HT-29 (cell line): ENCODE measurements at regions not wholly inside any gene's neighbourhood (a gene's known extent, or its start where the extent isn't known, plus 50 kb on each side); places are given as distances from the start of the nearest gene placed in this dataset.
"Not testable (repeated sequence)": the region's sequence is repeated elsewhere in the genome, so short reads cannot be mapped to it uniquely, and the experiment has no call there.

ENCODE experiments used
- DNase-seq: peaks from one replicate; pipeline ENCODE4 v3.0.0-alpha.2; 2015; ENCODE audit warnings: low spot score

DNA sequence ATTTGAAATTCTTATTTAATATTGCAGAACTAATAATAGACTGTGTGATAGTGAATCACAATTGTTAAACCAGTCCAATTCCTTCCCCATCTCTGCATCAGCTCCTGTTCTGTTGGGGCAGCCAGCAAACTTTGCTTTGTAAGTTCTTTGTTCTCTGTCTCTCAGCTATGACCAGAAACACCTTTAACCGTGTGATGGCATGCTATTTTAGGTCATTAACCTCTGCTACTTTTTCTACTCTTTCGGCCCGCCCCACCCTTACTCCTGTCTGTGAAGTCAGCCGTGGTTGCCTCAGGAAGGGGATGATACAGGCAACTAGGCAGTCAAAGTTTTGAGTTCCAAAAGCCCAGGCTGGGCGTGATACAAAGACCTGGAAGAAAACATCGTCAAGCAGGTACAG lies 51.3 kb upstream of the EGFL6 start:
- DNase-seq = no peak

DNA sequence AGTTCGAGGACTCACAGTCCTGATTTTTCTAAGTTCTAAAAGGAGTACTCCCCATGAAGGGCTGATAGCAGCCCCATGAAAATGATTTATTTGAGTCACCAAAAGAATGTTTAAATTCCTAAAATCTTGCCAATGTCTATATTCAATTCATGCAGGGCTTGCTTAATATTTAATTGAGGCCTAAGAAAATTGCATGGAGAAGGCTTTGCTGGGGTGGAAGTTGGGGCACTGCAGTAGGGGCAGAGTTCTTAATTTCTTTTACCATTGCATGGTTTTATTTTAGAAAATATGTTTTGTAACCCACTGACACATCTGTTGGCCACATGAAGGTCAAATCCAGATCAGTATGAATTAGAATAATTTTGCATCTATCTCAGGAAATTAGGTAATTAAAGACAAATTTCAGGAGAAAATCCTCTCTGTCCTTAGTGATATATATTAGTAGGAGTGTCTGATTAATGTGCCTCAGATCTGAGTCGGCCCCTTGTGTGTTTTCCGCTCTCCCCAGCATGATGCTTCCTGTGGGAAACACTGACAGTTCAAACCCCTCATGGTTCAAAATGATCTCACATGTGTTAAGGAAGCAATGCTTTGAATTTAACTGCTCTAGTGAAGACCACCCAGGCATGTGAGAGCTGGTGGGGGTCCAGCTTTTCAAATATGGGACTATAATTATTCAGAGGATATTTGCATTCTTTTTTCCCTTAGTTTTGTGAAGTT lies 54.0 kb upstream of the EGFL6 start:
- no peak for DNase-seq

DNA sequence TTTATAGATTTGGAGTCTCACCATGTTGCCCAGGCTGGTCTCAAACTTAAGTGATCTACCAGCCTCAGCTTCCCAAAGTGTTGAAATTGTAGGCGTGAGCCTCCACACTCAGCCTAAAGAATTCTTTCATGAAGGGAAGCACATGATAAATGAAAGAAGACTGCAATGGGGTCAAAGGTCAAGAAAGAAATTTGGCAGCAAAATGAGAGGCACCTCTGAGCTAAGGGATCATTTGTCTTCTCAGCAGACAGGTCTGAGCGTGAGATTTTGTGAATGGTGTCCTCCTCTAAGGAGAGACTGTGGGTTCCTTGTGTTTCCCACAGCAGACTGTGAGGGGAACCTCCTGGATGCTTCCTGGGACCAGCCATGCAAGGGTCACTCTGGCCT lies 57.5 kb upstream of the EGFL6 start:
- DNase-seq = no peak

DNA sequence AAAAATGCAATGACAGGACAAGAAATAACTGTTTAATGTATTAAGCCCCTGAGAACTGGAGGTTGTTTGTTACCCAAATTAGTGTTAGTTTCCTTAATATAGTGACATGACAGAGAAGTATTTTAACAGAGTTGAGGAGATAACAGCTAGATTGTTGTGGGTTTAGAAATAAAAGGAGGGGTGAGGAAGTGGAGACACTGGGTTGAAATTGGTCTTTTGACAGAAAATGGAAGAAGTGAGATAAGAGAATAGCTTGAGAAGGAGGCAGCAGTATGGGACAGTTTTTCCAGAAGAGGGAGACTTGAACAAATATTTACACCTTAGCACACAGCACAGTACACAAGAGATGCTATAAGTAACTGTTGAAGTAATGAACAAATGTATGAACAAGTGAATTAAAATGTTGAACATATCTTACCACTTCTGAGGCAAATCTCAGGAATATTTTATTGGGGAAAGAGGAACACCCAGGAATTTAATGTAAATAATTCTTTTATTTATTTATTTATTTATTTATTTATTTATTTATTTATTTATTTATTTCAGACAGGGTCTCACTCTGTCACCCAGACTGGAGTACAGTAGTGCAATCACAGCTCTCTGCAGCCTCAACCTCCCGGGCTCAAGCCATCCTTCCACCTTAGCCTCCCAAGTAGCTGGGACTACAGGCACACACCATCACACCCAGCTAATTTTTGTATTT lies 58.0 kb upstream of the EGFL6 start:
- no peak for DNase-seq

DNA sequence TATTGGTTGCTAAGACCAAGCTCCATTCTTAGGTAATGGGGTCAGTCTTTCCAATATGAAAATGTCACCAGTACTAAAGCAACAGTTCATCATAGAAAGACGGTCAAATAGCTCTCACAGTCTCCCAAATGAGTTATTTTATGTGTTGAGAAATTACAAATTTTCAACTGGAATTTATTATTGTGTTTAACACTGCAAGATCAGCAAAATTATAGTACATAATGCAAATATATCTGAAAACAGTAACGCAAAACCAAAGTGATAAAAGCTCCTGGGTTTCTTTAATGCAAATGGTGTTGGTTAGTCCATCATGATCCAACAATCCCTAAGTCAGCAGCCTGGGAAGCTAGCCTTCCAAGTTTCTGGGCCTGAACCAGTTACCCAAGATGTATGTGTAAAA lies 61.5 kb upstream of the EGFL6 start:
- no peak for DNase-seq

DNA sequence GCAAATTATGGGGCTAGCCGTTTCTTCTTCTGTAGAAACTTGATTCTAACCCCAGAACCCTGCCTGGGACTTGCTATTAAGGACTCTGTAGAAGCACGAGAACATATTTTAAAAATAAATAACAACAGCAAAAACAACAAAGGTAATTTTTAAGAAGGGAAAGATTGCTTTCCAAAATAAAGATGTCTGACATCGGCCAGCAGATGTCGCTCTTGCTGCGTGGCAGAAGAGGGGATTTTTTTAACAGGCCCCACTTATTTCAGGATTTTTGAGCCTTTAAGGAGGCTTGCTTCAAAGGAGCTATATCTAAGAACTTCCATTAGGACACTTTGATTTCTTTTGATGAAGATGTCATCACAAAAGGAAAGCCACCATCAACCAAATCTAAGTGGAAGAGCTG lies 62.8 kb upstream of the EGFL6 start:
- DNase-seq = peak; percentile 32

DNA sequence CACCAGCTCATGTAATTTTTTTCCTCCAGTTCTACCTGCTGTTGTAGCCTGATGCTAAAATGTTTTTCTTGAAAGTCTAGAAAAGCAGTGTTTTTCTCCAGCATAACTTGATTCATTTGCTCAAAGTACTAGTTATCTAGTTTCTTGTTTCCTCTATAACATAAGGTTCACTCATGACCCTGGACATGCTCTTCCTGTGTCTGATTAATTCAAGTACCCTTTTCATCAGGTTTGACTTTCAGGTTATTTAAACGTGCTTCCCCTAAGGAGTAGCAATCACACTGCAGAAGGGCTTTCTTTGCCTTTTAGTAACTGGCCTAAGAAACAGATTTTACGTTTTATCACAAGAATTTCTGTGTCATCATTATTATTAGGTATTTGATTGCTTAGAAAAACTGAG lies 66.8 kb upstream of the EGFL6 start:
- no peak for DNase-seq

DNA sequence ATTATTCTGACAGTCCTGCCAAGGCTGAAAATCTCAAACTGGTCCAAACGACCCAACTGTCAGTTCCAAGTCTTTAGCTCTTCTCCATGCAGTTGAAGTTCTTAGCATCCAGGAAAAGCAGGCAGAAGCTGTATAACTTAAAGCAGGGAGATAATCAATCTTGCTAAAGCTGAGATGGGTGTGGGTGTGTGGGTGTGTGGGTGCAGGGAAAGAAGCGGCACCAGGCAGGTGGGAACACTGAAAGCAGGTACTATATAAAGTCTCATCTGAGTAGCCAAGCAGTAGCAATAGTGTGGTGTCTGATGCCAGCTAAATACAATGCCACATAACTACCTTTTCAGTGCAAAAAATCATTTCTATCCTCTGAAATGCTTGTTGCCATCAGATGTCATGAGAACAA lies 69.7 kb upstream of the EGFL6 start:
- no peak for DNase-seq

DNA sequence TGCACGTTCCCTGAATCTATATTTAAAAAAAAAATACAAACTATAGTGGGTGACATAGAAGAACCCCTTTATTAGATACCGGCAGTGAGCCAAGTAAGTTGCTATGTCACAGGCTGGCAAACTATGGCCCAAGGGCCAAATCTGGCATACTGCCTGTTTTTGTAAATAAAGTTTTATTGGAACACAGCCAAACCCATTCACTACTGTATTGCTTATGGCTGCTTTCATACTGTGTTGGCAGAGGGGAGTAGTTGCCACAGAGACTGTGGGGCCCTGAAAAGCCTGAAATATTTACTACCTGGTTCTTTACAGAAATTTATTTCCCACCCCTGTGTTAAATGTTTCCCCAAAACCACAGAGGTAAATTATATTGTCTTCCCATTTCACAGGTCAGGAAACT lies 71.2 kb upstream of the EGFL6 start:
- no peak for DNase-seq

DNA sequence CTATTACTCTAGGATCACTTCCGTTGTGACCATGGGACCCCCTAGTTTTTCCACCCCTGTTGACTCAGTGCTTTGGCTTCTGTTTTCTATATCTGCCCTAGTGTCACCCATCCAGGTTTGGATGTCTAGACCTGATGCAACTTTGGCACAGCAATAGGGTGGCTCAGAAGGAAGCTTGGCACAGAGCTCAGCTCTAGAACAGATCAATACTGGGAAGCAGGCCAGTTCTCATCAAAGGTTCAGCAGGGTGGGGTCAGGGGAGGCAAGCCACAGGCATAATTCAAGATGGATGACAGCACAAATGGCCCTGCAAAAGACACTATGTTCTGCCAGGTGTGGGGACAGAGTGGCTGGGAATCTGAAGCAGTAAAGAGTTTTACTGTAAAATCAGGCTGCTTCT lies 74.2 kb upstream of the EGFL6 start:
- DNase-seq = peak; percentile 71

DNA sequence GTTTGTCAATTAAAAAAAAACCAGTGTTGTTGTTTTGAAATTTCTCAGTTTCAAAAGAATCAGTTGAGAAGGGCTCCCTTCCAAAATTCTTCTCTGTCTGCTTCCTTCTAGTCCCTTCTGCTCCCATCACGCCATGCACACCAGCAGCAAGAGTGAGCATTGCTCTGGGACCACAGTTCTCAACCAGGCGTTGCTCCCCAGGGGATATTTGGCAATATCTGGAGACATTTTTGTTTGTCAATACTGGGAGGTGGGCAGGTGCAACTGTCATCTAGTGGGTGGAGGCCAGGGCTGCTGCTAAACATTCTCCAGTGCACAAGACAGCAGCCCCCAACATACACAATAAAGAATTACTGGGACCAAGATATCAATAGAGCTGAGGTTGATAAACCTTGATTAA lies 74.8 kb upstream of the EGFL6 start:
- no peak for DNase-seq

DNA sequence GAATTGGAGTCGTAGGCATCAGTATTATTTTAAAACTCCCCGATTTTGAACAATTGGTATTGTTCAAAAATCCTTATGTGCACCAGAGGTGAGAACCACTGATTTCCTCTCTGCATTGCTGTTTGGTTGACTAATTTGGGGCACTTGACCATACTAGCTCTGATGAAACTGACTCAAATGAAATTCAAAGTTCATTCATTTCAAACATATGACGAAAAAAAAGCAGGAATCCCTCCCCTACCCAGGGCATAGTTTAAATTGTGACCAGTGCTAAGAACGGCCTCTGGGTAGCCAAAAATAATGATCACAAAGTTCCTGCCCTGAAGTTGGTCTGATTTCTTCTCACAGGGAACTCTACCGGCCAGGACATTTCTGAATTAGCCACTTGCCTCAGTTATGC lies 75.7 kb upstream of the EGFL6 start:
- DNase-seq = no peak

DNA sequence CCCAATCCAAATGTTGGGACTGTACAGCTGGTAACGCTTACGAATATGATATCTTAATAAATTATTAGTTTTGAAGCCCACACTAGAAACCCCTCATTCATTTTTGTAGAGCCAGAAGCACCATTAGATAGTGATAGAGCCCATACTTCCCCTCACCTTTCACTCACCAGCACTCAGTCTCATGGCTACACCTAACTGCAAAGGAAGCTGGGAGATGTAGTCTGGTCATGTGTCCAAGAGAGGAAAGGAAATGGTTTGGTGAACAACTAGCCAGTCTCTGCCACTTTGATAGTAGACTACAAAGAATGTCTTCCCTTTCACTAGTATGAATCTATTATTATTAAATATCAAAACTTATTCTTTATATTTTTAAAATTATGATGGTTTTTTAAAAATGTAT lies 77.1 kb upstream of the EGFL6 start:
- no peak for DNase-seq

DNA sequence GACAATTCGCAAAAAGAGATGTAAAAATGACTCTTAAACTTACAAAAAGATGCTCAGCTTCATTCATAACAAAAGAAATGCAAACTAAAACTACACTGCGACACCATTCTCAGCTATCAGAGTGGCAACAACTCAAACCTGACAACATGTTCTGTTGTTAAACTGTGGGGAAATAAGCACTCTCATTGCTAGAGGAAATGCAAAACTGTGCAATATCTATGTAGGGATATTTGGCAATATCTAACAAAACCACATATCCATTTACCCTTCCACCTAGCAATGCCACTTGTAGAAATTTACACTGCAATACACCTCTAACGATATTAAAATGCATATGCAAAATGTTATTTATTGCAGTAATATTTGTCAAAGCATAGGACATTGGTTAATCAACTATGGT lies 78.3 kb upstream of the EGFL6 start:
- no peak for DNase-seq

DNA sequence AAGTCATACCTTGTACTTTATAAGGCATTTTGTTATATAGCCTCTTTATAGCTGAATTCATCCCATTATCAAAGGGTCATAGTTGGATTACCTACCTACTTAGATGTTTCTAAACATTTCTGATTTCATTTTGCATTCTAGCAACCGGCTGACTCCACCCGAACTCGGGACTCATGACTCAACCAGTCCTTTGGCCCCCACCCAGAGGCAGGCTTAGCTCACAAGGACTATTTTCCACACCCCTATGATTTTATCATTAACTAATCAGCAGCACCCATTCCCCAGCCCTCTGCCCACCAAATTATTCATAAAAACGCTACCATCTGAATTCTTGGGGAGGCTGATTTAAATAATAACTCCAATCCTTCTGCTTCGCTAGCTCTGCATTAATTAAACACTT lies 79.9 kb upstream of the EGFL6 start:
- DNase-seq = peak; percentile 26

DNA sequence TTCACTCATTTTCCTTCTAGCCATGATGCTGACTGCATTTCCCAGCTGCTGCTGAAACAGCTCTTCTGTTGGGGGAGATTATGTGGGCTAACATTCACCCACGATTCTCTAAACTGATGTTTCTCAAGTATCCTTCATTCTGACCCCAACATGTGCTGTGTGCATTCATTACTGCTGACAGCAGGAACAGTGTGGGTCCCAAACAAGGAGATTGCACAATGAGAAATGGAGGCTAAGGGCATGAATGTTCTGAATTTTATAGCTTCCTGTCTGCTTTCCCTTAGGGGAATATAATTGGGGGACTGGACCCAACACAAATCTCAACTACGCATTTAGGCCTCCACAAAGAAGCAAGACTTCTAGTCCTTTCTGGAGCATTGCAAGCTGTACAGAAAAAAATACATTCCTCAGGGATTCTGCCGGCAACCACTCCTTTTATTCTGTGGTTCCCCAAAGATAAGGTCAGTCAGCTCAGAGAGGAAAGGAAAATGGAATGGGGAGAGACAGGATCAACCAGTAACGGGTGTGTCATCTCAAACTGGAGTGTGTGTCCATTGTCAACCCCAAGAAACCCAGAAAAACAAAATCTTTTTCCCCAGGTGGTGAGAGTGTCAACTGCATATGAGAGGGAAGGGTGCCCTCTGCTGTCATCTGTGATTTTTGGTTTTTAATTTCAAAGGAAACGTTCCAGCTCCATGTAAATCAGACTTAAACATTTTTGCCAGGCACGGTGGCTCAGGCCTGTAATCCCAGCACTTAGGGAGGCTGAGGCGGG lies 81.5 kb upstream of the EGFL6 start:
- peak; percentile 79 for DNase-seq

DNA sequence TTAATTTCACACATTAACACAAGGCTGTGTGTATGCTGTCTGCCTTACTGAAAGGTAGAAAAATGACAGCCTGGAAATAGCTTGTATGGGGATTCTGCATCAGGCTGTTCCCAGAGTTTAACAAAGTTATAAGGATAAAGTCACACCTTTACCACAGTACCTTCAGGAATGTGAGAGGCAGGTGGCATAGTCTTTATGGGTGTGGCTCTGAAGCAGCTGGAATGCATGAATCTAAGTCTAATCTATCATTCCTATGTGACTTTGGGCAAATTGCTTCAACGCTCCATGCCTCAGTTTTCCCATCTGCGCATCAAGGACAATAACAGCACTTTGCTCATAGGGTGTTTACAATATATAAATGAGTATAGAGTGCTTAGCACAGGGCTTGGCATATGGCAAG lies 84.2 kb upstream of the EGFL6 start:
- DNase-seq = peak; percentile 25

DNA sequence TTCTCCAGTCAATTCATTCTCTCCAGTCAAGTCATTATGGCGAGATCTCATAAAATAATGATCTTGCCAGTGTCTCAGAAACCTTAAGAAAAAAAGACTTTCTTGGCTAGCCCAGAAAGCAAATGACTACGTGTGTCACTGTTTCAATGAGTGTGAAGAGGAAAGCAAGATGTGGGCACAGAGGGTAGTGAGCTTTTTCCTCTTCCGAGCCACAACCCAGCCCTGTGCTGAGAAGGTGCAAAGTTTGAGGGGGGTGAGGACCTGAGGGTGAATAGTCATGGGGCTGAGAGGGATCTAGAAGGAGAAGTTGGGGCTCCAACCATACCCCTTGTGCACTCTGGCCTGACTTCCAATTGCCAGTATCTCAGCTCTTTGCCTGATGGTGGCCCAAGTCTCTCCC lies 85.6 kb upstream of the EGFL6 start:
- DNase-seq = no peak

DNA sequence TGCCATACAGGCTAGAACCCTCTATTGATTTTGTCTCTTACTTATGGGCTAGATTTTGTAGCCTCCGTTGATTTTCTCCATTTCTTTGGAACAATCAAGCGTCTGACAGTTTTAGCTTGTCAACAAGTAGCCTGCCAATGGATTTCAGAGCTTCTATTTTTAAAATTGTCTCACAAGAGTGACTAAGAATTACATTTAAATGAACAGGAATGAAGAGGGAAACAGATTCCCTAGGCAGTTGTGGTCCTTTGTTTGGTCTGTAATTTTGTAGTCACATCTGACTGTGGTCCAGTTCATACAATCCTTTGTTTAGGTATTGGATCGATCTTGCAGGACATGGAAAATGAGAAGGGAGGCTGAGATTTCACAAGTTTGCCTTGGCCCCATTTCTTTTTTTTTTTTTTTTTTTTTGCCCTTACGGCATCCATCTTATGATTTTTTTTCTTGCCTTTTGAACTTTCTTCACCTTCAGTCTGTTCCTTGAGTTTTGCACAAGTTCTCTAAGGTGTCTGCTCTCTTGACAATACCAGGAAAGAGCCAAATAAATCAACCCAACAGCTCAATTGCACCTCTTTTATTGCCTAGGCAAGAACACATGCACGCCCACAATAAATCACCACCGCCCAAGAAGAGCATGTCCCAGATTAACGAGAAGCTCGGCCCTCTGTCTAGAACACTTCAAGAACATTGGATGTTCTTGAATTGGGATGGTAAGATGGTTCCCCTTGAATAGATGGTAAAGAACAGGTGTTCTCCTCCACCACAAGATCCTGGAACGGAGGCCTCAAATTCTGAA lies 86.5 kb upstream of the EGFL6 start:
- DNase-seq = no peak

DNA sequence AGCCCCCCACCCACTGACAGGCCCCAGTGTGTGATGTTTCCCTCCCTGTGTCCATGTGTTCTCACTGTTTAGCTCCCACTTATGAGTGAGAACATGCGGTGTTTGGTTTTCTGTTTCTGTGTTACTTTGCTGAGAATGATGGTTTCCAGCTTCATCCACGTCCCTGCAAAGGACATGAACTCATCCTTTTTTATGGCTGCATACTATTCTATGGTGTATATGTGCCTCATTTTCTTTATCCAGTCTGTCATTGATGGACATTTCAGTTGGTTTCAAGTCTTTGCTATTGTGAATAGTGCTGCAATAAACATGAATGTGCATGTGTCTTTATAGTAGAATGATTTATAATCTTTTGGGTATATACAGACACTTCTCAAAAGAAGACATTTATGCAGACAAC lies 88.6 kb upstream of the EGFL6 start:
- DNase-seq = not testable (repeated sequence)

DNA sequence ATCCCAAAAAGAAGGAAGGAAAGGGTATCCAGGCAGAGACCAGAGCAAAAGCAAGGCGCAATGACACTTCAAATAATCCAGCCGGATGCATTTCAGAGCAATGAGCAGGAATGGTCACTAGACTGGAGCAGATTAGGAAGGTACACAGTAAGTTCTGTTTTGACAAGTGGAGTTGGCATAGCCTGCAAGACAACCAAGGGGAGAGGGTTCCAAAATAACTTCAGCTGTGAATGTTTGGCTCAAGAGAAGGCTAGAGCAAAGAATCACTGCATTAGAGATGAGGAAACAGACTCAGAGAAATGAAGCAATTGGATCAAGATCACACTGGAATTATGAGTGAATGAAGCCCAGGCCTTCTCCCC lies 90.0 kb upstream of the EGFL6 start:
- DNase-seq = no peak
